ENCODE measurements at regions not wholly inside any gene's neighbourhood (a gene's known extent, or its start where the extent isn't known, plus 50 kb on each side); places are given as distances from the start of the nearest gene placed in this dataset.

DNA sequence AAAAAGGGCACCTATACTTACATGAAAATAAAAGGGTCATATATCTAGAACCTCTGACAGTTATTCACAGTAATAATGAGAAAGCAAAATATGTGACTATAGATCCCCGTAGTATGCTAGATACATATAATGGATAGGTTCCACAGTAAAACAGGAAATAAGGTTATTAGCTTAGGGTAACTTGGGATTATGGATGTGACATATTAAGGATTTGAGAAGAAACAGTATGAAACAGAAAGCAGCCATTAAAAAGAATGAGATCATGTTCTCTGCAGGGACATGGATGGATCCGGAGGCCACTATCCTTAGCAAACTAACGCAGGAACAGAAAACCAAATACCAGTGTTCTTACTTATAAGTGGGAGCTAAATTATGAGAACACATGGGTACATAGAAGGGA is 1547.3 kb downstream of the BRINP3 start:
- TF ChIP-seq RAD21 (IDR thresholded peaks at IDR 0.05; ENCODE audit: low read depth) (no peak), TAF1 (IDR thresholded peaks at IDR 0.05; ENCODE audit: low read depth) (no peak), TCF12 (IDR thresholded peaks at IDR 0.05; ENCODE audit: low read depth) (no peak), CREB1 (IDR thresholded peaks at IDR 0.05; ENCODE audit: low read depth) (no peak), MAX (IDR thresholded peaks at IDR 0.05) (no peak), CEBPB (IDR thresholded peaks at IDR 0.05) (no peak), USF1 (IDR thresholded peaks at IDR 0.05) (no peak), REST (IDR thresholded peaks at IDR 0.05; ENCODE audit: low read depth) (no peak), ZBTB7A (IDR thresholded peaks at IDR 0.05; ENCODE audit: low read depth) (no peak), YY1 (IDR thresholded peaks at IDR 0.05; ENCODE audit: low read depth) (no peak), NFIC (IDR thresholded peaks at IDR 0.05) (no peak), EGR1 (IDR thresholded peaks at IDR 0.05) (no peak), EP300 (IDR thresholded peaks at IDR 0.05; ENCODE audit: borderline replicate concordance) (no peak)

- TF ChIP-seq RAD21 (IDR thresholded peaks at IDR 0.05; ENCODE audit: low read depth) = no peak
- no peak for TF ChIP-seq REST (IDR thresholded peaks at IDR 0.05; ENCODE audit: low read depth)
- TF ChIP-seq ZBTB7A (IDR thresholded peaks at IDR 0.05; ENCODE audit: low read depth) = no peak
- no peak for TF ChIP-seq YY1 (IDR thresholded peaks at IDR 0.05; ENCODE audit: low read depth)
- TF ChIP-seq CEBPB (IDR thresholded peaks at IDR 0.05) = no peak
- no peak for TF ChIP-seq USF1 (IDR thresholded peaks at IDR 0.05)
- TF ChIP-seq EGR1 (IDR thresholded peaks at IDR 0.05) = no peak
- TF ChIP-seq TAF1 (IDR thresholded peaks at IDR 0.05; ENCODE audit: low read depth) = no peak
- TF ChIP-seq FOXM1 (IDR thresholded peaks at IDR 0.05; ENCODE audit: borderline replicate concordance, low read depth) = no peak
- no peak for TF ChIP-seq TEAD4 (IDR thresholded peaks at IDR 0.05)
- no peak for TF ChIP-seq EP300 (IDR thresholded peaks at IDR 0.05; ENCODE audit: borderline replicate concordance)
- TF ChIP-seq CREB1 (IDR thresholded peaks at IDR 0.05; ENCODE audit: low read depth) = no peak
- TF ChIP-seq MAX (IDR thresholded peaks at IDR 0.05) = no peak
- no peak for TF ChIP-seq NFIC (IDR thresholded peaks at IDR 0.05)
These were observed 1546.2 kb downstream of the BRINP3 start for GRCh38 chr1:188931506-188931905.

- TF ChIP-seq RAD21 (IDR thresholded peaks at IDR 0.05; ENCODE audit: low read depth) (peak; percentile 57), CREB1 (IDR thresholded peaks at IDR 0.05; ENCODE audit: low read depth) (no peak)
These were observed 1539.6 kb downstream of the BRINP3 start for GRCh38 chr1:188937965-188938551.

GRCh38 chr1:188941986-188942385 is 1535.7 kb downstream of the BRINP3 start:
- TF ChIP-seq RAD21 (IDR thresholded peaks at IDR 0.05; ENCODE audit: low read depth) = no peak
- TF ChIP-seq TEAD4 (IDR thresholded peaks at IDR 0.05) = no peak
- no peak for TF ChIP-seq FOXM1 (IDR thresholded peaks at IDR 0.05; ENCODE audit: borderline replicate concordance, low read depth)
- TF ChIP-seq USF1 (IDR thresholded peaks at IDR 0.05) = no peak
- no peak for TF ChIP-seq TAF1 (IDR thresholded peaks at IDR 0.05; ENCODE audit: low read depth)
- no peak for TF ChIP-seq CEBPB (IDR thresholded peaks at IDR 0.05)
- TF ChIP-seq REST (IDR thresholded peaks at IDR 0.05; ENCODE audit: low read depth) = no peak
- TF ChIP-seq YY1 (IDR thresholded peaks at IDR 0.05; ENCODE audit: low read depth) = no peak
- no peak for TF ChIP-seq EGR1 (IDR thresholded peaks at IDR 0.05)
- no peak for TF ChIP-seq MAX (IDR thresholded peaks at IDR 0.05)
- no peak for TF ChIP-seq EP300 (IDR thresholded peaks at IDR 0.05; ENCODE audit: borderline replicate concordance)
- no peak for TF ChIP-seq NFIC (IDR thresholded peaks at IDR 0.05)
- TF ChIP-seq CREB1 (IDR thresholded peaks at IDR 0.05; ENCODE audit: low read depth) = no peak
- TF ChIP-seq ZBTB7A (IDR thresholded peaks at IDR 0.05; ENCODE audit: low read depth) = no peak
- no peak for TF ChIP-seq TCF12 (IDR thresholded peaks at IDR 0.05; ENCODE audit: low read depth)
